Epithelial cell of proximal tubule (primary cell): ENCODE measurements at regions not wholly inside any gene's neighbourhood (a gene's known extent, or its start where the extent isn't known, plus 50 kb on each side); places are given as distances from the start of the nearest gene placed in this dataset.
A peak's percentile ranks its signal among the peaks of the same experiment; 100 is the strongest.

Experiments used
- DNase-seq: peaks from one replicate; pipeline ENCODE4 v3.0.0-alpha.2; 2011; ENCODE audit warnings: low read depth
- H3K4me3 ChIP-seq: 2 replicates; pipeline ENCODE4 v1.5.1; 2011; ENCODE audit warnings: low read depth, mild to moderate bottlenecking, low read length
- TF ChIP-seq, protein P1 (sequence below): conservative IDR thresholded peaks from 2 replicates; pipeline ENCODE4 v1.5.1; 2012; ENCODE audit warnings: low read depth, mild to moderate bottlenecking, low read length

DNA sequence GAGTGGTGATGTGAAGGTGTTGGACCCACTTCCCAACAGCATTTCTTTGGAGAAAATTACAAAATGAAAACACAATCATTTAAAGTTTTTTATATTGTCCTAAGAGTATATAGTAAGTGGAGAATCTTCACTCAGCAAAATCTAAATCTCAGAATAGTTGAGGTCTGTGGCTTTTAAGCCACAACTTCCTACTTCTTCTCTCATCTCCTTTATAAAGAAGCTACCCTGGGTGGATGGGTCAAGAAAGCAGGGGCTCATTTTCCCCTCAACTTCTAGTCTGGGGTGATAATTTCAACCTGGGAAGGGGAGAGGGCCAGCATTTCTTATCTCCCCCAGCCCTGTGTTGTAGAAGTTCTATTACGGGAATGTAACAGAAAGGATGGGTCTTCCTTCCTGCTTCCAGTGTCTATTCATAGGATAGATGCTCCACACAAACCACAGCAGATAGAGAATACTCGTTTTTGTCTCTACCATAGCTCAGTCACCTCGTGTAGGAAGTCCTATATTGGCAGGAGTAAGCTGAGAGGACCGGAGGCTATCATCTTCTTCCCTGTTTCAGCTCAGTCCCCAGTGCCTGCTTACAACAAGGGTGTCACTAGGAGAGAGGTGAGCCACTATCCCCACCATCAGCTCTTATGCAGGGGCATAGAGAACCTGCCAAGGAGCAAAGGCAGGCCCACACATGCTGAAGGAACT is 341.5 kb downstream of the CASP12 start:
- TF ChIP-seq, protein P1, sequence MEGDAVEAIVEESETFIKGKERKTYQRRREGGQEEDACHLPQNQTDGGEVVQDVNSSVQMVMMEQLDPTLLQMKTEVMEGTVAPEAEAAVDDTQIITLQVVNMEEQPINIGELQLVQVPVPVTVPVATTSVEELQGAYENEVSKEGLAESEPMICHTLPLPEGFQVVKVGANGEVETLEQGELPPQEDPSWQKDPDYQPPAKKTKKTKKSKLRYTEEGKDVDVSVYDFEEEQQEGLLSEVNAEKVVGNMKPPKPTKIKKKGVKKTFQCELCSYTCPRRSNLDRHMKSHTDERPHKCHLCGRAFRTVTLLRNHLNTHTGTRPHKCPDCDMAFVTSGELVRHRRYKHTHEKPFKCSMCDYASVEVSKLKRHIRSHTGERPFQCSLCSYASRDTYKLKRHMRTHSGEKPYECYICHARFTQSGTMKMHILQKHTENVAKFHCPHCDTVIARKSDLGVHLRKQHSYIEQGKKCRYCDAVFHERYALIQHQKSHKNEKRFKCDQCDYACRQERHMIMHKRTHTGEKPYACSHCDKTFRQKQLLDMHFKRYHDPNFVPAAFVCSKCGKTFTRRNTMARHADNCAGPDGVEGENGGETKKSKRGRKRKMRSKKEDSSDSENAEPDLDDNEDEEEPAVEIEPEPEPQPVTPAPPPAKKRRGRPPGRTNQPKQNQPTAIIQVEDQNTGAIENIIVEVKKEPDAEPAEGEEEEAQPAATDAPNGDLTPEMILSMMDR, result no peak
- H3K4me3 ChIP-seq, result no peak overlapping the region
- DNase-seq, result no peak

DNA sequence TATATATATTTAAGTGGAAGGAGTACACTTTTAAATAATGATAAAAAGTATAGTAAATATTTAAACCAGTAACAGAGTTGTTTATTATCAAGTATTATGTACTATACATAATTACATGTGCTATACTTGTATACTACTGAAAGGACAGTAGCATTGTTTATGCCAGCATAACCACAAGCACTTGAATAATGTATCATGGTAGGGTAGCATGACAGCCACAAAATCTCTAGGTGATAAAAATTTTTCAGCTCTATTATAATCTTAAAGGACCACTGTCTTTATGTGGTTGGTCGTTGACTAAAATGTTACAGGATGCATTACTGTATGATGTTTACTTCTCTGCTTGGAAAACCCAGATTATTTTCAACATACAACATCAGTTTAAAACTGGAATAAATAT is 349.2 kb downstream of the CASP12 start:
- no peak for DNase-seq
- H3K4me3 ChIP-seq, result no peak overlapping the region
- TF ChIP-seq, protein P1, result no peak

DNA sequence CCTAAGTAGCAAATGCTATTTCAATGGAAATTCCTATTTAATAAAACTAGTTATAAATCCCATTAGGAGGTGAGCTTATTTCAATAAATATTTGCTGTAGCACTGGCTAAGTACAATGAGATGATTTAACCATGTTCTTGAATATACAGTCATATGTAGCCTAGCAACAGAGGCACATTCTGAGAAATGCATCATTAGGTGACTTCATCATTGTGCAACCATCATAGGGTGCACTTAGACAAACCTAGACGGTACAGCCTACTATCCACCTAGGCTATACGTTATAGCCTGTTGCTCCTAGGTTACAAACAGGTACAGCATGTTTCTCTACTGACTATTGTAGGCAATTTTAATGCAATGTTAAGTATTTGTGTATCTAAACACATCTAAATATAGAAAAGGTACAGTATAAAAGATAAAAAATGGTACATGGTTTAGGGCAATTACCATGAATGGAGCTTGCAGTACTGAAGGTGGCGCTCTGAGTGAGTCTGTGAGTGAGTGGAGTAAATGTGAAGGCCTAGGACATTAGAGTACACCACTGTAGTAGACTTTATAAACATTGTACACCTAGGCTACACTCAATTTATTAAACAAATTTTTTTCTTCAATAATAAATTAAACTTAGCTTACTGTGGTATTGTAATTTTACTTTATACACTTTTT is 350.1 kb downstream of the CASP12 start:
- H3K4me3 ChIP-seq, result no peak overlapping the region
- no peak for DNase-seq
- TF ChIP-seq, protein P1, result no peak

DNA sequence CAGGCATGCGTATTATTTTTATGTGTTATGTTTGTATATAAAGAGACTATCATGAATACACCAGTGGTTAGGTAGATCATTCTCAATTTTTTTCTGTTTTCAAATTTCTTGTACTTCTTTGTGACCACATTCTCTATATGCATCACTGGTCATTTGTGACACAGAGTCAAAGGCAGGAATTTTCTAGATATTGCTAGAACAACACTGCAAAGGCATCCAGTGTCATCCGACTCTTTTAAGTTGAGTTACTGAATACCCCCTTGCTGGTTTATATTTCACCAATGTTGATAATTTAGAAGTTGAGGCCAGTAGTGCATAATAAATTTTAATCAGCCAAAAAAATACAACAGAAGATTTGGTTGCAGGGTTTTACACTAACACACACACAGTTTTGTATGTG is 351.8 kb downstream of the CASP12 start:
- TF ChIP-seq, protein P1, result no peak
- peak; percentile 69 for DNase-seq
- H3K4me3 ChIP-seq, result no peak overlapping the region

DNA sequence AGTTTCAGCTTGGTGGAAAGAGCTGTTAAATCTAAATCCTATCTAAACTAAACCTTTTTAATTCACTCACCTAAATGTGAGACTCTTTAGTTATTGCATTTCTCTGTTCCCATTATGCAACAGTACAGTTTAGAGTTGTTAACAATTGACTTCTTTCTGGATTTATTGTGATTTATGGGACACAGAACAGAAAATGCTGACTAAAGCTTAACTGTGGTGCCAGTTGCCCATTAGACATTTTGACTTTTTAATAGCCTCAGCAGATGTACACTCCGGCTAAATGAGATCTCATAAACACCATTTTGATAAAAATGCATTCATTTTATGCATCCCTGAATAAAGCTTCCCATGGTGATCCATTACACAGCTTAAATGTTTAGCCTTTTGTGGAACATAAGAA is 356.6 kb downstream of the CASP12 start:
- no peak for DNase-seq
- H3K4me3 ChIP-seq, result no peak overlapping the region
- TF ChIP-seq, protein P1, result no peak

DNA sequence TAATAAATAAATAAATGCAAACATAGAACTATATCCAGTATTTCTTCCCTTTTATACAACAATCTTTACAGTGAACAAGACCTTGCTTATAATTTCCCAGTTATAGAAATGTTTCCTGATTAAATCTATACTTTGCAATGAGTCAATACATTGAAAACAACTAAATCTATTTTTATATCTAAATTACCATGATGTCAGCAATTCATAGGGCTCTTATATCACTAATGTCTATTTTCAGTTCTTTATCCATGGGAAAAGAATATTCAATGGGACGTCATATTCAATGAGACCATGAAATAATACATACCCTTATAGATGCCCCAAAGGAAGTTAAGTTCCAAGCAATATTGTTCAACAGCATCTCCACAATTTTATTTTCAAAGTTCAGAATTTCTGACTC is 359.9 kb downstream of the CASP12 start:
- TF ChIP-seq, protein P1, result no peak
- no peak for DNase-seq
- H3K4me3 ChIP-seq, result no peak overlapping the region

DNA sequence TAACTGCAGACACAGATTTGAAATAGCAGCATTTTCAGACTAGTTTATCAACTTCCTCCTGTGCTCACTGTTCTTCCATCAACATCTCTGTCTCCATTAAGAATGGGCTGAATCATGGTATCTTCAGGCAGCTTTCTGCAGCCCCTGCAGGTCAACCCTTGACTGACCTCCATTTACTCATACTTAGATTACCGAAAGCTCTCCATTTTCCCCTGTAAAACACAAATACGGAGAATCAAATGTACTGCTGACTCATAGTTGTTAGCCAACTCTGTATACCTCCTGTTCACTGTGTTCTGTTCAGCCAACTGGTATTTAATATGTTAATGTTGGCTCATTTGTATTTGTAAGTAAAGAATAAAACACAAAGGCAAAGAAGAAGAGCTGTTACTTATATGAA is 364.0 kb downstream of the CASP12 start:
- DNase-seq, result no peak
- TF ChIP-seq, protein P1, result no peak

More for the DNA sequence above, 364.0 kb downstream of the CASP12 start:
- H3K4me3 ChIP-seq, result no peak overlapping the region
